Embryonic facial prominence (tissue), 1 donor: ENCODE measurements at regions not wholly inside any gene's neighbourhood (a gene's known extent, or its start where the extent isn't known, plus 50 kb on each side); places are given as distances from the start of the nearest gene placed in this dataset.

Experiments used
- DNase-seq: peaks from one replicate; pipeline ENCODE4 v3.0.0-alpha.2; 2016; ENCODE audit errors: extremely low spot score

GRCh38 chr12:90260136-90260535 lies 551.5 kb upstream of the ATP2B1 start:
- no peak for DNase-seq

- no peak for DNase-seq
Observed at GRCh38 chr12:90257927-90258624, 549.4 kb upstream of the ATP2B1 start.

DNA sequence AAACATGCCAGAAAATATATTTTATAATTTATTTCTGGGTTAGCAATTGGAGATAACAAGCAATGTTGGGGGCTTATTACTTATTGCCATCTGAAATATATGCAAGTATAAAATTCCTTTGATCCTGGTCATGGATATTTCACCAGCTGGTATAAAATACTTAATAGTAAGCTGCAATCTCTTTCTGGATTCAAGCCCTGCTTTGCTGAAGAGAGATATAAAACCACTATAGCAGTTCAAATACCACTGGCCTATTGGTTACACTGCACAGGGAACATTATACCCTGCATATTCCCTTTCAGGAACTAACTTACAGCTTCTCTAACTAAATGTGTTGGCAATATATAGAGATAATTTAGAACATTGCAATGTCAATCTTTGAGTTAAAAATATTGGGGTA lies 546.2 kb upstream of the ATP2B1 start:
- DNase-seq: no peak

- DNase-seq: no peak
Observed at GRCh38 chr12:90253674-90254181, 545.1 kb upstream of the ATP2B1 start.

DNA sequence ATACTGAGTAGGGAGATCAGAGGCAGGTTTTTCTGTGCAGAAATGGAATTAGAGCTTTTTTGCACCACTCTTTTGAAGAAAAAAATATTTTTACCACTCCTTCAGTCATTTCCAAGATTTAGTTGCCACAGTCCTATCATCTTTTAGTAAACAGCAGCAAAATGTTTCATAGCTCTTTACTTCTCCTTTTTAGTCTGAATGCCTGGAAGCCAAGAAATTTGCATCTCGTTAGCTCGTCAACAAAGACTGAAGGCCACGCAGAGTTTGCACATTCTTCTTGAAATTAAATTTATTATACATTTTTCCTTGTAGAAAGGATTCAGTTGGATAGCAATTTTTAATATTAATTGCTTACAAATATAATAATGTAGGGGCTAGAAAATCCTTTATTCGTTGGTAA lies 544.5 kb upstream of the ATP2B1 start:
- DNase-seq: no peak

- no peak for DNase-seq
Observed at GRCh38 chr12:90250766-90251165, 542.1 kb upstream of the ATP2B1 start.

DNA sequence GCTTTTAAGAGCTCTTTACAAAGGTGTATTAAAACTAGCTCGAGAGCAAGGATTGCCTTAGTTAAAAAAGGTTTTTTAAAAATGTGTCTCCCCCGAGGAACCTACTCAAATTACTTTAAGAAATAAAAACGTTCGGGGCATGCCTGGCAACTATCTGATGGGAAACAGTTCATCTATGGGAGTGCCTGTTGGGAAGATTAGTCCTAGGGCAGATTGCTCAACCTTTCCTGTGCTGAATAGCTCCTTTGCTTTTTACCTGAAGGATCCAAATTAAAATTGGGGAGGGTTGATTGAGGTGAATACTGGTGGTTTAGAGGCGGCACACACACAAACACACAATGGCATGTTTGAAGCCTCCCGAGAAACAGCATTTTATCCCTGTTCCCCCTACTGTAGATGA lies 541.4 kb upstream of the ATP2B1 start:
- DNase-seq: no peak

DNA sequence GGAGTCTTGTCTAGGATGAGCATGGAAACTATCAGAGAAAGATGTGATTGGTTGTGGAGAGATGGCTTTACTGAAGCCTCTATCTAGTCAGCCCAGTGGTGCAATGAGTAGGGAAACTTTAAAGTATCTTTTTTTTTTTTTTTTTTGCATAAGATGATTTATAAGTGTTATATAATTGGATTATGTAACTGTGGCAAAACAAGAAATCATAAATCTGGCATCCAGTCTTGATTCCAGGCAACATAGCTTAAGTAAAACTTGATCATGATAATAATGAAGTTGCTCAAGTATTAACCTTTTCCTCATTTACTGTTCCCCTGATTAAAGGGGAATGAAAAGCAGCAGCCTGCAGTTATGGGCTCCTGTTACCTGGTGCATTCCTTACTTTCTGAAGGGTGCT lies 538.0 kb upstream of the ATP2B1 start:
- DNase-seq: no peak

DNA sequence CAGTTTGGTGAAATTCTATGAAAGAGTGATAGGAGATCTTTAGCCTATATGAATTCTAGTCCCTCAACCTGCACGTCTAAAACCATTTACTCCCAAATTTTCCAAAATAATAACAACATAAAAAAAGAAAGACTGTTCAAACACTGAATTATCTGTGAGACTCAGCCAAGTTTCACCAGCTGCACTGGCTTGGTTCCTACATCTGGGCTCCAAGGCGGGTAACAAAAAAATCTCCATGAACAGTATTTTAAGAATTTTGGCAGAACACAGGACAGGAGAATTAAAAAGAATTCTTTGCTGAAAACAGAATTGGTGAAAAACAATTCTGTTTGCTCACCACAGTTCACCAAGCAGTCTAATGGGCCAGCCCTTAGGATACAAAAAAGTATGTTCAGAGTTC lies 536.8 kb upstream of the ATP2B1 start:
- no peak for DNase-seq

- DNase-seq: no peak
Observed at GRCh38 chr12:90244232-90244631, 535.6 kb upstream of the ATP2B1 start.

GRCh38 chr12:90243211-90243610 lies 534.6 kb upstream of the ATP2B1 start:
- DNase-seq: no peak

GRCh38 chr12:90239732-90240260 lies 531.2 kb upstream of the ATP2B1 start:
- DNase-seq: no peak

DNA sequence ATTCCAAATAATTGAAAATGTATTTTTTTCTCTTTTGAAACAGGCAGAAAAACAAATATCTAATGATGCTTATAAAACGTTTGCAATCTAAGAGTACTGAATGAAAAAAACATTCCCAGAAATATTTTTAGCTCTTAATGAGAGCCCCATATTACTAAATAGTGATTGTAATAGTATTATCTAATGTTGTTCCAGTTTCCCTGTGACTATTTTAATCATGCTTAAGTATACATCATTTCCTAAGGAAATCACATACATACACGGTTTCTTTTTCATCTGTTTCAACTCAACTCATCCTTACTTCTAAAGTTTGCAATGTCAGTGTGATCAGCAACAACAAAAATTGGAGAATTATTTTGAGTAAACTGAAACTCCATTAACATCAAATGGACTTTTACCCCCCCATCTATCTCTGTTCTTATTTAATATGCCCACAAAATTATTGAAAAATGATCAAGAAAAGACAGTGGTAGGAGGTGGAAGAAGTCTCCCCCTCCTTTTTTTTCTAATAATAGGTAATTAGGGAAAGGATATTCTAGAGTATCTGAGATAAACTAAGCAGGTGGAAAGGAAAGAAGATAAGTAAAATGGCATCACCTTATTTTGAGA lies 530.1 kb upstream of the ATP2B1 start:
- DNase-seq: no peak

GRCh38 chr12:90237841-90238240 lies 529.2 kb upstream of the ATP2B1 start:
- DNase-seq: no peak

DNA sequence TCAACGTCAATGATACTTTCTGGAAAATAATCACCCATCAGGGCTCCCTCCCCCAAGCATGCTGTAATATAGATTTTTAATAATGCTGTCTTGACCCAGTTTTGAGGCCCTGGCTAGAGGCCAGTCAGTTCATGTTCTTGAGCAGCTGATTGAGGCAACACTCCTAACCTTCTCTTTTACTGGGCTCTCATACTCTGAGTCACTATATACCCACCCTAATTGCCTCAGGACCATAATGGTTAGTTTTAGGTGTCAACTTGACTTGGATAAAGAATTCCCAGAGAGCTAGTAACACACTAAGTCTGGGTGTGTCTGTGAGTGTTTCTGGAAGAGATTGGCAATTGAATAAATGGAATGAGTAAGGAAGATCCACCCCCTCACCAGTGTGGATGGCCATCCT lies 527.0 kb upstream of the ATP2B1 start:
- no peak for DNase-seq

DNA sequence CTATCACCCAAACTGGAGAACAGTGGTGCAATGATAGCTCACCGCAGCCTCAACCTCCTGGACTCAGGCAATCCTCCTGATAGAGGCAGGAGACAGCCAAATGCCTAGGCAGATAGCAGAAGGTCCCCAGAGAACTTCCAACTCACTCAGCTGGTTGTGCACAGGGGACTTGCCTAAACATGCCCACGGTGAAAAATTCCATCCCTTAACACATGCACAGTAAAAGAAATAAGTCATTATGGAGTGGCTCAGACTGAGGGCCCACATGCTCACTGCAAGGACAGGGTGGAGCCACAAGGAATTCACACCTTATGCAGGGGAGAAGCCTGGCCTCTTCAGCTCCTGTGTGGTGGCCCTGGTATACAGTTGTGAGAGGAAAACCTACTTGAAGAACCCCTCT lies 525.8 kb upstream of the ATP2B1 start:
- DNase-seq: no peak

GRCh38 chr12:90233168-90234100 lies 524.8 kb upstream of the ATP2B1 start:
- DNase-seq: no peak

DNA sequence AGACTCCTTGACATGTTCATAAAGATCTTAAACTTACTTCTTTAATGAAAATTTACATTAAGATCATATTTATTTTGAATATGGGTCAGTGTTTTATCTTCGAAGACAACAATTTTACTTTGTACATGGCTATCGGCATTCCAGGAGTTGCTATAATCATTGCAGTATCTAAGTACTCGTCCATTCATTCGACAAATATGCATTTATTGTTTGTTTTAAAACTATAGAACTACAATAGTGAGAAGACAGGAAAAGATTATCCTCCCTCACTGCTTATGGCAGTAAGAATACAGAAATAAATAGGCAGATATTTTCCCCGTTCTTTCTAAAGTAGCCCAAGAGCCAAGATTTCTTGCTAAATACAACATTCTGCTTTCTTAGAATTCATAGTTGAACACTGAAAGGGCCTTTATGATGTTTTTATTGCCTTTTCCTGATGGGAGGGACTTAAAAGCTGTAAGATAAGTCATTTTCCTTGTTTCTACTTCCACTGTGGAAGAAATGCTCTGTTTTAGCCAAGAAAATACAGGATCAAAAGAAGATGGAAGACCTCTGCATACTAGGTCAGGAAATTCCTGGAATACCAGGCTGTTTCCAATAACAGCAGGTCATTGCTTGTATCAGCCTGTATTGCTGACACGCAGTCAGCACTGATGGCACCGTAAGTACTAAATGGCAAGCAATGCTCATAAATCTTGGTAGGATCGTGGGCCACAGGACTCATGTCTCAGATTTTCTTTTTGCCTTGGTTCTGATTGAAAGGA lies 521.0 kb upstream of the ATP2B1 start:
- DNase-seq: no peak

DNA sequence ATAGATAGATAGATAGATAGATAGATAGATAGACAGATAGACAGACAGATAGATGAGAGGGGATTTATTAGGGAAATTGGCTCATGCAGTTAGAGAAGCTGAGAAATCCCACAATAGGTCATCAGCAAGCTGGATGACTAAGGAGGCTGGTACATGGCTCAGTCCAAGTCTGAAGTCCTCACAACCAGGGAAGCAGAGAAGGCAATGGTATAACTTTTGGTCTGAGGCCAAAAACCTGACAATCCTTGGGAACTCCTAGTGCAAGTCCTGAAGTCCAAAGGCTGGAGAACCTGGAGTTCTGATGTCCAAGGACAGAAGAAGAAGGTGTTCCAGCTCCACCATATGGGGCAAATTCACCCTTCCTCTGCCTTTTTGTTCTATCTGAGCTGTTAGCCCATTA lies 517.6 kb upstream of the ATP2B1 start:
- no peak for DNase-seq

- no peak for DNase-seq
Observed at GRCh38 chr12:90216815-90217214, 508.2 kb upstream of the ATP2B1 start.

GRCh38 chr12:90216020-90216552 lies 507.4 kb upstream of the ATP2B1 start:
- DNase-seq: no peak
